Hepatocyte (in vitro differentiated cells): ENCODE measurements at regions not wholly inside any gene's neighbourhood (a gene's known extent, or its start where the extent isn't known, plus 50 kb on each side); places are given as distances from the start of the nearest gene placed in this dataset.
A peak's percentile ranks its signal among the peaks of the same experiment; 100 is the strongest.

Experiments used
- DNase-seq: peaks from one replicate; pipeline ENCODE4 v3.0.0-alpha.2; 2016; ENCODE audit warnings: low spot score
- H2AFZ ChIP-seq: fragments of 200-600 bp; sonication (generic); 2 replicates; pipeline ENCODE4 v1.6.0; 2016; ENCODE audit warnings: antibody characterized with exemption, mild to moderate bottlenecking
- H3K27ac ChIP-seq: fragments of 200-600 bp; sonication (generic); 2 replicates; pipeline ENCODE4 v1.5.1; 2016; ENCODE audit warnings: mild to moderate bottlenecking
- H3K27me3 ChIP-seq: fragments of 200-600 bp; sonication (generic); 2 replicates; pipeline ENCODE4 v1.6.1; 2016
- H3K36me3 ChIP-seq: fragments of 200-600 bp; sonication (generic); replicated peaks from 2 replicates; pipeline ENCODE4 v1.5.1; 2016; ENCODE audit warnings: low read depth; ENCODE audit not compliant: insufficient read depth
- H3K4me1 ChIP-seq: fragments of 200-600 bp; sonication (generic); 2 replicates; pipeline ENCODE4 v1.5.1; 2016; ENCODE audit warnings: mild to moderate bottlenecking, moderate library complexity; ENCODE audit not compliant: insufficient read depth
- H3K4me2 ChIP-seq: fragments of 200-600 bp; sonication (generic); 2 replicates; pipeline ENCODE4 v1.6.0; 2016
- H3K4me3 ChIP-seq: fragments of 200-600 bp; sonication (generic); 2 replicates; pipeline ENCODE4 v1.5.1; 2016; ENCODE audit warnings: mild to moderate bottlenecking
- H3K79me2 ChIP-seq: fragments of 200-600 bp; sonication (generic); 2 replicates; pipeline ENCODE4 v1.6.0; 2017; ENCODE audit warnings: mild to moderate bottlenecking
- H3K9me2 ChIP-seq: fragments of 200-600 bp; sonication (generic); replicated peaks from 2 replicates; pipeline ENCODE4 v1.6.0; 2017; ENCODE audit warnings: mild to moderate bottlenecking; ENCODE audit not compliant: insufficient read depth
- H3K9me3 ChIP-seq: fragments of 200-600 bp; sonication (generic); 2 replicates; pipeline ENCODE4 v1.5.1; 2016; ENCODE audit warnings: low read depth, mild to moderate bottlenecking
- H4K20me1 ChIP-seq: fragments of 200-600 bp; sonication (generic); 2 replicates; pipeline ENCODE4 v1.6.0; 2016; ENCODE audit warnings: mild to moderate bottlenecking; ENCODE audit not compliant: insufficient read depth, poor library complexity, severe bottlenecking
- EZH2 ChIP-seq: fragments of 200-600 bp; sonication (generic); IDR thresholded peaks from 2 replicates; pipeline ENCODE4 v1.6.1; 2016; ENCODE audit warnings: antibody characterized with exemption, mild to moderate bottlenecking, borderline replicate concordance
- EZH2phosphoT487 ChIP-seq: fragments of 200-600 bp; sonication (generic); IDR thresholded peaks from one replicate; pipeline ENCODE4 v1.6.1; 2018; ENCODE audit warnings: antibody characterized with exemption, mild to moderate bottlenecking, low read depth, moderate library complexity; ENCODE audit not compliant: unreplicated experiment, severe bottlenecking
- WGBS: methylation state at CpG from one replicate; pipeline ENCODE4 v1.1.6; 2016; ENCODE audit warnings: low lambda C conversion rate; ENCODE audit errors: missing lambda C conversion rate; 5-methylcytosine and 5-hydroxymethylcytosine counted together
- TF ChIP-seq, protein P1 (sequence below): fragments of 200-600 bp; sonication (generic); IDR thresholded peaks from 2 replicates; pipeline ENCODE4 v1.5.1; 2016; ENCODE audit warnings: antibody characterized with exemption, mild to moderate bottlenecking; ENCODE audit not compliant: poor library complexity

DNA sequence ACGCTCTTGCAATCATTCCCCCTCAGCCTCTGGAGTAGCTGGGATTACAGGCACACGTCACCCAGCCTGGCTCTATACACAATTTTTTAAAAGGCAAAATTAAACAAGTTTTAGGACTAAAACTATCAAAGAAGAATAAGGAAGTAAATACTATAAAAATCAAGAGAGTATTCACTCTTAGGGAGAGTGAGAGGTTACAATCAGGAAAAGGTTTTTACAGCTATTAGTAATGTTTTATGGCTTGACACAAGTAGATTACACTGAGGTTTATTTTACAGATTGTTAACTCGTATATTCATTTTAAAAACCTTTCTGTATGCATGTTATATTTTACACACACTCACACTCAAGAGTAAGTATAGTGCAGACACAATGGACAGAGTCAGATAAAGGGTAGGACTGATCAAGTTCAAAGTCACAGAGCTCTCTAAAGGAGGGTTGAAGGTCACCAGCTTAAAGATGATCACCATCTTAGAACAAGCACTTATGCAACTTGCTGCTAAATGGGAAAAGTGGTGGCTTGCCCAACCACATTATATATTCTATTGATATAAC is 77.9 kb upstream of the MAN1A2 start:
- Histone ChIP-seq H3K36me3 (no peaks in the 10 kb centered on the region), H4K20me1 (no peaks in the 10 kb centered on the region), H3K9me2 (no peaks in the 10 kb centered on the region), H3K4me2 (no peak overlapping the region), H3K4me1 (no peaks in the 10 kb centered on the region), H2AFZ (no peak overlapping the region), H3K79me2 (no peaks in the 10 kb centered on the region), H3K9me3 (no peaks in the 10 kb centered on the region), H3K27ac (peak overlapping the region; percentile 9), H3K4me3 (no peak overlapping the region), H3K27me3 (no peaks in the 10 kb centered on the region)
- TF ChIP-seq, protein P1, sequence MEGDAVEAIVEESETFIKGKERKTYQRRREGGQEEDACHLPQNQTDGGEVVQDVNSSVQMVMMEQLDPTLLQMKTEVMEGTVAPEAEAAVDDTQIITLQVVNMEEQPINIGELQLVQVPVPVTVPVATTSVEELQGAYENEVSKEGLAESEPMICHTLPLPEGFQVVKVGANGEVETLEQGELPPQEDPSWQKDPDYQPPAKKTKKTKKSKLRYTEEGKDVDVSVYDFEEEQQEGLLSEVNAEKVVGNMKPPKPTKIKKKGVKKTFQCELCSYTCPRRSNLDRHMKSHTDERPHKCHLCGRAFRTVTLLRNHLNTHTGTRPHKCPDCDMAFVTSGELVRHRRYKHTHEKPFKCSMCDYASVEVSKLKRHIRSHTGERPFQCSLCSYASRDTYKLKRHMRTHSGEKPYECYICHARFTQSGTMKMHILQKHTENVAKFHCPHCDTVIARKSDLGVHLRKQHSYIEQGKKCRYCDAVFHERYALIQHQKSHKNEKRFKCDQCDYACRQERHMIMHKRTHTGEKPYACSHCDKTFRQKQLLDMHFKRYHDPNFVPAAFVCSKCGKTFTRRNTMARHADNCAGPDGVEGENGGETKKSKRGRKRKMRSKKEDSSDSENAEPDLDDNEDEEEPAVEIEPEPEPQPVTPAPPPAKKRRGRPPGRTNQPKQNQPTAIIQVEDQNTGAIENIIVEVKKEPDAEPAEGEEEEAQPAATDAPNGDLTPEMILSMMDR = no peak
- TF ChIP-seq EZH2phosphoT487 = no peak
- WGBS = 61% methylated on average over 3 of the region's 3 CpGs
- DNase-seq = no peak

DNA sequence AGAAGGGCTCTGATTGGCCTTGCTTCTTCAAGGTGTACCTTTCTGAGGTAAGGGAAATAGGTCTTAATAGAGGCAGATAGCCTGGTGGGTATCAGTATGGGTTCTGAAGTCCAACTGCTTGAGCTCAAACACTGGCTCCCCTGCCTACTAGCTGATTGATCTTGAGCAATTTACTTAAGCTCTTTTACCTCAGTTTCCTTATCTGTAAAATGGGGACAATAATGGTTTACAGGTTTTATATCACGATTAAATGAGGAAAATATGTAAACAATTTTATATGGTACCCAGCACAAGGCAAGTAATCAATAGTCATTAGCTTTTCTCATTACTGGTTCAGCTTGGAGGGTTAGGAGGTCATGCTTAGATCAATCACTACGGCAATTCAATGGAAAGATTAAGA is 75.8 kb upstream of the VTCN1 start:
- Histone ChIP-seq H3K4me2 (no peak overlapping the region), H3K9me3 (no peaks in the 10 kb centered on the region), H3K9me2 (no peaks in the 10 kb centered on the region), H3K4me1 (no peaks in the 10 kb centered on the region), H3K27ac (no peak overlapping the region), H3K27me3 (no peaks in the 10 kb centered on the region), H3K79me2 (no peaks in the 10 kb centered on the region), H4K20me1 (no peaks in the 10 kb centered on the region), H2AFZ (no peak overlapping the region), H3K4me3 (no peak overlapping the region), H3K36me3 (no peaks in the 10 kb centered on the region)
- TF ChIP-seq EZH2phosphoT487 (no peak), EZH2 (no peak)
- TF ChIP-seq, protein P1 = no peak
- no peak for DNase-seq
- WGBS = 89% methylated on average over 2 of the region's 2 CpGs

GRCh38 chr1:117286145-117286544 is 75.4 kb upstream of the VTCN1 start:
- H2AFZ ChIP-seq = no peak overlapping the region
- TF ChIP-seq EZH2 (no peak), EZH2phosphoT487 (no peak)
- TF ChIP-seq, protein P1 = no peak
- no peaks in the 10 kb centered on the region for H3K79me2 ChIP-seq
- no peak overlapping the region for H3K27ac ChIP-seq
- DNase-seq = no peak
- no peaks in the 10 kb centered on the region for H3K36me3 ChIP-seq
- H3K9me2 ChIP-seq = no peaks in the 10 kb centered on the region
- no peaks in the 10 kb centered on the region for H3K9me3 ChIP-seq
- no peaks in the 10 kb centered on the region for H4K20me1 ChIP-seq
- no peaks in the 10 kb centered on the region for H3K27me3 ChIP-seq
- no peak overlapping the region for H3K4me2 ChIP-seq
- 30% methylated on average over 1 of the region's 1 CpG for WGBS
- H3K4me1 ChIP-seq = no peaks in the 10 kb centered on the region
- no peak overlapping the region for H3K4me3 ChIP-seq
